LNCaP clone FGC (cell line): ENCODE measurements at regions not wholly inside any gene's neighbourhood (a gene's known extent, or its start where the extent isn't known, plus 50 kb on each side); places are given as distances from the start of the nearest gene placed in this dataset.
"Not testable (repeated sequence)": the region's sequence is repeated elsewhere in the genome, so short reads cannot be mapped to it uniquely, and the experiment has no call there.

Source experiments
- DNase-seq: peaks from one replicate; pipeline ENCODE4 v3.0.0-alpha.2; 2011; ENCODE audit warnings: low read depth
- H3K4me3 ChIP-seq: 2 replicates; pipeline ENCODE4 v1.5.1; 2011; ENCODE audit warnings: mild to moderate bottlenecking, low read depth, low read length, control low read depth
- TF ChIP-seq, protein P1 (sequence below): IDR thresholded peaks from 2 replicates; pipeline ENCODE4 v1.5.1; 2012; ENCODE audit warnings: mild to moderate bottlenecking; ENCODE audit not compliant: control insufficient read depth, insufficient read depth; ENCODE audit errors: extremely low read depth

DNA sequence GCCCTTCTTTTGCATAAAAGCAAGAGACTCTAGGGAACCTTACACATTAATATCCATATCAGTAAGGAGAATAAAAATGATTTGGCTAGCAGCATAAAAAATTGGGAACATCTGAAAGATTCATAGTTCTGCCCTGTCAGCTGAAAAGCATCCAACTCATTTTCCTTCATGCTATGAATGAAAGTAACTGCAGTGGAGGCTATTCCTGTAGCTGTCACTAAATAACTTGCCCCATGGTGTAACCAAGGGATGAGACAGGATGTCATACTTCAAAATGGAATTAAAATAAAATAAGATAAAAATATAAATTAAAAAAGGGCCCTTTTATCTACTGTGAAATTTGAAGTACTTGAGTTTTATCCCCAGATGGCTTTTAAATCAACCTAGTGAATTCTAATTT is 878.8 kb downstream of the C4orf33 start:
- no peak for DNase-seq
- TF ChIP-seq, protein P1, sequence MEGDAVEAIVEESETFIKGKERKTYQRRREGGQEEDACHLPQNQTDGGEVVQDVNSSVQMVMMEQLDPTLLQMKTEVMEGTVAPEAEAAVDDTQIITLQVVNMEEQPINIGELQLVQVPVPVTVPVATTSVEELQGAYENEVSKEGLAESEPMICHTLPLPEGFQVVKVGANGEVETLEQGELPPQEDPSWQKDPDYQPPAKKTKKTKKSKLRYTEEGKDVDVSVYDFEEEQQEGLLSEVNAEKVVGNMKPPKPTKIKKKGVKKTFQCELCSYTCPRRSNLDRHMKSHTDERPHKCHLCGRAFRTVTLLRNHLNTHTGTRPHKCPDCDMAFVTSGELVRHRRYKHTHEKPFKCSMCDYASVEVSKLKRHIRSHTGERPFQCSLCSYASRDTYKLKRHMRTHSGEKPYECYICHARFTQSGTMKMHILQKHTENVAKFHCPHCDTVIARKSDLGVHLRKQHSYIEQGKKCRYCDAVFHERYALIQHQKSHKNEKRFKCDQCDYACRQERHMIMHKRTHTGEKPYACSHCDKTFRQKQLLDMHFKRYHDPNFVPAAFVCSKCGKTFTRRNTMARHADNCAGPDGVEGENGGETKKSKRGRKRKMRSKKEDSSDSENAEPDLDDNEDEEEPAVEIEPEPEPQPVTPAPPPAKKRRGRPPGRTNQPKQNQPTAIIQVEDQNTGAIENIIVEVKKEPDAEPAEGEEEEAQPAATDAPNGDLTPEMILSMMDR: no peak
- no peak overlapping the region for H3K4me3 ChIP-seq

DNA sequence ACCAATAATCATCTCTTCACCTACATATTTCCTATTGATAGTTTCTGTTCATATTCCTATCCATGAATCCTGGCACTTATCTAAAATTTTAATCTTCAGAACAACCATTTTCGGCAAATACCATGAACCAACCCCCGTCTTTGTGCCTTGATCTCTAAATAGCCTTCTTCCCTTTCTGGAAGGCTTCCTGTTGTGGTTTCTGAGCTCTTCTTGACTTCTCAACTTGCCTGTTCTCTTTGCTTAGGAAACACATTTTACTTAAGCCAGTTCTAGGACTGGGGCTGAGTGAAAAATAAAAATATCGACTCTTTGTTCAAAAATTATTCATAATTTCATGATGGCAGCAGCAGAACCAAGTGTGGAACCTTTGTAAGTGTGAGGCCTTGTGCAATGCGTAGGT is 882.4 kb downstream of the C4orf33 start:
- no peak overlapping the region for H3K4me3 ChIP-seq
- no peak for DNase-seq
- TF ChIP-seq, protein P1: no peak

DNA sequence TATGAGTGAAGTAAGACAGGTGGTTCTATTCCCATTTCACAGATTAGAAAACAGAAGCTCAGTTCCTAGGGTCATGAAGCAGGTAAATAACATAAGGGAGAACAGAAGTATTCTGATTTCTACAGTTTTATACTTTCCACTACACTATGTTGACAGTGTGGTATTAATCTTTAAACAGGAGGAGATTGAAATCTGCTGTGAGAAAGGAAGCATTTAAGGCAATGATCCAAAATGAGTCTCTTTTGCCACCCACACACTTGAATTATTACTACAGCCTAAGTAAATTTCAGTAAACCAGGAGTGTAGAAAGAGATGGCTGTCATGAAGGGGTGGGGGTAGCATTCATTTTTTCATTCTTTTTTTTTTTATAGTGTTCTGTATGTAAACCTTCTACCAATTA is 893.0 kb downstream of the C4orf33 start:
- DNase-seq: no peak
- H3K4me3 ChIP-seq: no peak overlapping the region
- TF ChIP-seq, protein P1: no peak

DNA sequence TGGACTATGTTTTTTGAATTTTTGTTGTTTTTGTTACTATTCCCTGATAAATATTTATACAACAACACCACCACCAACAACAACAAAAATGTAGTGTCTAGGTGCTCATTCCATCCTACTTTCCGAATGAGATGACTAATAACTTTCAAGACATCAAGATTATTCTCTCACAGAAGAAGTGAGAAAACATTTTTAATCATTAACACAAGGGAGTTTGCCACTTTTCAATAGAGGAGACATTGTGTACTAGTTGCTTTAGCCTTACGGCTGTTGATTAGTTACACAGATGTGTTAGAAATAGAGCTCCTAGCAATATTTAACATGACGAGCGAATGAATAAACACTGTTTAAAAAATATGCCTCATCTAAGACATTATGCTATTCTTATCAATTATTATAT is 898.8 kb downstream of the C4orf33 start:
- DNase-seq: no peak
- H3K4me3 ChIP-seq: no peak overlapping the region
- TF ChIP-seq, protein P1: no peak

DNA sequence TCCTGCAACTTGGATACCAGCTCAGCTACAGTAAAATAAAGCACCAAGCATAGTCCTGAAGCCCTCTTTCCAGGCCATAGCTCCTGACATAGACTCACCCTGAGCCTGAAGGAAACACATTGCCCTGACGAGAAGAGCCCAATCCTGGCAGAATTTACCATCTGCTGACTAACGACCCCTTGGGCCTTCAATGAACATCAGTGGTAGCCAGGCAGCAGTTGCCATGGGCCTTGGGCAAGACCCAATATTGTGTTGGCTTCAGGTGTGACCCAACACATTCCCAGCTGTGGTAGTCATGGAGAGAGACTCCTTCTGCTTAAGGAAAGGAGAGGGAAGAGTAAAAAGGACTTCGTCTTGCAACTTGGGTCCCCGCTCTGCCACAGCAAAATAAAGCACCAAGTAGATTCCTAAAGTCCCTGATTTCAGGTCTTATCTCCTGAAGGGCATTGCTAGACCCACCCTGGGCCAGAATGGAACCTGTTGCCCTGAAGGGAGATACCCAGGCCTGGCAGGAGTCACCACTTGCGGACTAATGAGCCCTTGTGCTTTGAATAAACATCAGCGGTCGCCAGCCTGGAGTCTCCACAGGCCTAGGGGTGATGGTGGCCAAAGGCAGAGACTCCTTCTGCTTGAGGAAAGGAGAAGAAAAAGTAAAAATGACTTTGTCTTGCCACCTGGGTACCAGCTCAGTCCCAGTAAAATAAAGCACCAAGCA is 902.6 kb downstream of the C4orf33 start:
- no peak for DNase-seq
- TF ChIP-seq, protein P1: no peak
- no peak overlapping the region for H3K4me3 ChIP-seq

DNA sequence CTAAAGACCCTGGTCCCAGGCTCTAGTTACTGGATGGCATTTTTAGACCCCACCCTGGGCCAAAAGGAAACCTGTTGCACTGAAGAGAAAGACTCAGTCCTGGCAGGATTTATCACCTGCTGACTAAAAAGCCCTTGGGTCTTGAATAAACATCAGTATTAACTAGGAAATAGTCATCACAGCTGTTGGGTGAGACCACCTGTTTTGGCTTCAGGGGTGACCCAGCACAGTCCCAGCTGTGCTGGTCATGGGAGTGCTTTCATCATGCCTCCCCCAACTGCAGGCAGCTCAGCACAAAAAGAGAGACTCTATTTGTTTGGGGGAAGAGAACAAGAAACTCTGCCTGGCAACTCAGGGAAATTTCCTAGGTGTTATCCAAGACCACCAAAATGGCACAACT is 903.2 kb downstream of the C4orf33 start:
- DNase-seq: no peak
- TF ChIP-seq, protein P1: no peak
- H3K4me3 ChIP-seq: no peak overlapping the region

DNA sequence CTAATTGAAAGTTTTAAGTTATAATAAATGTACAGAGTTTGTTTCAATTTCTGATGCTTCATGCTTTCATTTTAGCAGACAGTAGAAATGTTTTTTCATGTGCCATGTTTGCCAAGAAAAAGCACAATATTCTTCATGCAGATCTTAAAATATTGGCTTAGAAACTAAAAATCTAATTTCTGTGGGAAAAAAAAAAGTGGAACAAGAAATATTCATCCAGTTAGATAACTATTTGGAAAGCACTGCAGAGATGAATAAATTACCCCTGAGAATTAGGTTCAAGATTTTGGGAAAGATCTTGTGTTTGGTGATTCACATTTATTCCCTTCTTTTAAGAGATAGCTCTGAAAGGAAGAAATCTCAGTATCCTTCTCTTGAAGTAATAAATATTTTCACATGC is 912.5 kb downstream of the C4orf33 start:
- DNase-seq: no peak
- no peak overlapping the region for H3K4me3 ChIP-seq
- TF ChIP-seq, protein P1: no peak

DNA sequence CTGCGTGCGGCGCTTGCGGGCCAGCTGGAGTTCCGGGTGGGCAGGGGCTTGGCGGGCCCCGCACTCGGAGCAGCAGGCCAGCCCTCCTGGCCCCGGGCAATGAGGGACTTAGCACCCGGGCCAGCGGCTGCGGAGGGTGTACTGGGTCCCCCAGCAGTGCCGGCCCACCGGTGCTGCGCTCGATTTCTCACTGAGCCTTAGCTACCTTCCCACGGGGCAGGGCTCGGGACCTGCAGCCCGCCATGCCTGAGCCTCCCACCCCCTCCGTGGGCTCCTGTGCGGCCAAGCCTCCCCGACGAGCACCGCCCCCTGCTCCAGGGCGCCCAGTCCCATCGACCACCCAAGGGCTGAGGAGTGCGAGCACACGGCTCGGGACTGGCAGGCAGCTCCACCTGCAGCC is 916.9 kb downstream of the C4orf33 start:
- not testable (repeated sequence) for DNase-seq, H3K4me3 ChIP-seq
